AML-193 (cell line): ENCODE measurements at regions not wholly inside any gene's neighbourhood (a gene's known extent, or its start where the extent isn't known, plus 50 kb on each side); places are given as distances from the start of the nearest gene placed in this dataset.
A peak's percentile ranks its signal among the peaks of the same experiment; 100 is the strongest.

ENCODE experiments used
- DNase-seq, 2 experiments: peaks; one replicate each; lab custom pipeline; 2025; lab: John Stamatoyannopoulos, UW

GRCh38 chr10:109089779-109090178, 833.5 kb downstream of the XPNPEP1 start:
- no peak for DNase-seq

GRCh38 chr10:109071539-109071938, 851.8 kb downstream of the XPNPEP1 start:
- DNase-seq = no peak

GRCh38 chr10:109070492-109070891, 852.8 kb downstream of the XPNPEP1 start:
- DNase-seq = no peak

- no peak for DNase-seq
Measured at GRCh38 chr10:109067031-109067430, 856.3 kb downstream of the XPNPEP1 start.

- no peak for DNase-seq
Measured at GRCh38 chr10:109065821-109066220, 857.5 kb downstream of the XPNPEP1 start.

GRCh38 chr10:109062371-109062770, 860.9 kb downstream of the XPNPEP1 start:
- DNase-seq = no peak

GRCh38 chr10:109055243-109055642, 868.1 kb downstream of the XPNPEP1 start:
- DNase-seq = no peak

GRCh38 chr10:109047856-109048255, 875.5 kb downstream of the XPNPEP1 start:
- no peak for DNase-seq

- peak in 1 of 2 experiments; percentile 2 for DNase-seq
Measured at GRCh38 chr10:109046427-109046826, 876.9 kb downstream of the XPNPEP1 start.

- DNase-seq = no peak
Measured at GRCh38 chr10:109040622-109041021, 882.7 kb downstream of the XPNPEP1 start.

GRCh38 chr10:109037978-109038377, 885.3 kb downstream of the XPNPEP1 start:
- DNase-seq = no peak

GRCh38 chr10:109030581-109031210, 892.6 kb downstream of the XPNPEP1 start:
- no peak for DNase-seq

GRCh38 chr10:109029870-109030269, 893.4 kb downstream of the XPNPEP1 start:
- DNase-seq = no peak

- no peak for DNase-seq
Measured at GRCh38 chr10:109027534-109028185, 895.7 kb downstream of the XPNPEP1 start.

GRCh38 chr10:109025172-109025571, 898.1 kb downstream of the XPNPEP1 start:
- peak; percentile 18 to 25 for DNase-seq

- DNase-seq = no peak
Measured at GRCh38 chr10:109022417-109023049, 900.8 kb downstream of the XPNPEP1 start.

- no peak for DNase-seq
Measured at GRCh38 chr10:109019001-109019424, 904.3 kb downstream of the XPNPEP1 start.

GRCh38 chr10:109007514-109007913, 915.8 kb downstream of the XPNPEP1 start:
- DNase-seq = no peak

GRCh38 chr10:108990441-108990840, 932.9 kb downstream of the XPNPEP1 start:
- no peak for DNase-seq

GRCh38 chr10:108989976-108990375, 933.3 kb downstream of the XPNPEP1 start:
- no peak for DNase-seq

- DNase-seq = no peak
Measured at GRCh38 chr10:108982159-108982558, 941.2 kb downstream of the XPNPEP1 start.

- DNase-seq = no peak
Measured at GRCh38 chr10:108980869-108981268, 942.4 kb downstream of the XPNPEP1 start.

- DNase-seq = no peak
Measured at GRCh38 chr10:108975459-108976058, 947.8 kb downstream of the XPNPEP1 start.
